H1 (cell line): ENCODE measurements at regions not wholly inside any gene's neighbourhood (a gene's known extent, or its start where the extent isn't known, plus 50 kb on each side); places are given as distances from the start of the nearest gene placed in this dataset.
"Not testable (repeated sequence)": the region's sequence is repeated elsewhere in the genome, so short reads cannot be mapped to it uniquely, and the experiment has no call there.

ENCODE experiments used
- CTCF ChIA-PET: fragments of 300-600 bp; sonication (Branson Sonifier 250); formaldehyde crosslinking; loops from one replicate; lab custom pipeline; 2021; ENCODE audit not compliant: partially characterized antibody; lab: Charles Lee
- POLR2A ChIA-PET: fragments of 300-600 bp; sonication (Branson Sonifier 250); formaldehyde crosslinking; loops from one replicate; lab custom pipeline; 2021; ENCODE audit warnings: inconsistent platforms; ENCODE audit not compliant: partially characterized antibody; lab: Charles Lee
- DNase-seq, 2 experiments: peaks; one replicate each; pipeline versions ENCODE4 v3.0.0 to v3.0.0-alpha.2; 2010 to 2022; ENCODE audit warnings: low spot score in 2 of 2, low read depth in 1 of 2, mixed read lengths in 1 of 2
- FAIRE-seq: peaks from 2 replicates; lab custom pipeline; 2011; peaks lifted over from hg19 to GRCh38; lab: Jason Lieb, UNC
- H2AFZ ChIP-seq: 2 replicates; pipeline ENCODE4 v1.8.1; 2012; ENCODE audit warnings: low read length, inconsistent platforms
- H2AK5ac ChIP-seq: 2 replicates; pipeline ENCODE4 v1.6.1; 2013; ENCODE audit warnings: low read depth, low read length
- H2BK120ac ChIP-seq: replicated peaks from 2 replicates; pipeline ENCODE3; 2013; ENCODE audit warnings: low read depth, low read length, inconsistent platforms
- H2BK12ac ChIP-seq: 2 replicates; pipeline ENCODE4 v1.6.1; 2013; ENCODE audit warnings: low read depth, low read length
- H2BK15ac ChIP-seq: 2 replicates; pipeline ENCODE4 v1.6.1; 2013; ENCODE audit warnings: low read length
- H2BK20ac ChIP-seq: 2 replicates; pipeline ENCODE4 v1.6.1; 2013; ENCODE audit warnings: low read length
- H2BK5ac ChIP-seq: 2 replicates; pipeline ENCODE4 v1.6.1; 2013; ENCODE audit warnings: low read depth, low read length
- H3K14ac ChIP-seq: 2 replicates; pipeline ENCODE4 v1.6.1; 2013; ENCODE audit warnings: inconsistent platforms; ENCODE audit not compliant: insufficient read length
- H3K18ac ChIP-seq: 2 replicates; pipeline ENCODE4 v1.6.1; 2013; ENCODE audit warnings: low read length; ENCODE audit errors: extremely low read depth
- H3K23ac ChIP-seq: 2 replicates; pipeline ENCODE4 v1.6.1; 2013; ENCODE audit warnings: inconsistent platforms; ENCODE audit not compliant: insufficient read length
- H3K23me2 ChIP-seq: 2 replicates; pipeline ENCODE4 v1.6.1; 2013; ENCODE audit warnings: low read depth, low read length
- H3K27ac ChIP-seq: 2 replicates; pipeline ENCODE4 v1.6.1; 2011; ENCODE audit warnings: low read depth, low read length, inconsistent platforms
- H3K27me3 ChIP-seq, 4 experiments: replicated peaks in 1 of 4; 1 replicate in 1 of 4; 2 replicates in 3 of 4; pipeline versions ENCODE4 v1.6.1 to v1.8.1; 2011 to 2013; ENCODE audit warnings: low read length in 3 of 4, mild to moderate bottlenecking in 3 of 4, inconsistent platforms in 2 of 4, mixed read lengths in 2 of 4, moderate library complexity in 1 of 4; ENCODE audit not compliant: control insufficient read depth in 3 of 4, insufficient read depth in 3 of 4; ENCODE audit errors: extremely low read depth in 1 of 4
- H3K36me3 ChIP-seq, 4 experiments: 2 replicates each; pipeline versions ENCODE4 v1.6.1 to v1.8.1; 2011 to 2013; ENCODE audit warnings: mild to moderate bottlenecking in 4 of 4, low read length in 3 of 4, moderate library complexity in 2 of 4, control low read depth in 1 of 4, inconsistent platforms in 1 of 4; ENCODE audit not compliant: insufficient read depth in 4 of 4, control insufficient read depth in 2 of 4
- H3K4ac ChIP-seq: replicated peaks from 2 replicates; pipeline ENCODE3; 2013; ENCODE audit warnings: low read length, low read depth, mixed read lengths, inconsistent platforms; ENCODE audit not compliant: insufficient read length
- H3K4me1 ChIP-seq, 4 experiments: replicated peaks in 1 of 4; 1 replicate in 1 of 4; 2 replicates in 3 of 4; pipeline versions ENCODE4 v1.6.1 to v1.8.1; 2011 to 2013; ENCODE audit warnings: low read length in 3 of 4, inconsistent platforms in 2 of 4, mixed read lengths in 1 of 4; ENCODE audit not compliant: insufficient read depth in 4 of 4, control insufficient read depth in 3 of 4
- H3K4me2 ChIP-seq, 2 experiments: 2 replicates each; pipeline versions ENCODE4 v1.6.1 to v1.8.1; 2011 to 2013; ENCODE audit warnings: low read depth in 2 of 2, low read length in 2 of 2, control low read depth in 1 of 2, inconsistent platforms in 1 of 2, mild to moderate bottlenecking in 1 of 2; ENCODE audit not compliant: insufficient read depth in 1 of 2
- H3K4me3 ChIP-seq, 4 experiments: fragments of 200-600, 300-600 bp in 1 of 4; sonication (generic), shearing (Covaris generic), sonication (Bioruptor Twin) in 1 of 4; 2 replicates each; pipeline versions ENCODE4 v1.5.1 to v1.8.1; 2011 to 2016; ENCODE audit warnings: low read length in 4 of 4, low read depth in 3 of 4, control low read depth in 2 of 4, inconsistent platforms in 2 of 4, mild to moderate bottlenecking in 2 of 4, mixed read lengths in 1 of 4, moderate library complexity in 1 of 4; ENCODE audit not compliant: insufficient read depth in 2 of 4; ENCODE audit errors: extremely low read depth in 1 of 4
- H3K56ac ChIP-seq: replicated peaks from 2 replicates; pipeline ENCODE3; 2013; ENCODE audit warnings: low read depth, mild to moderate bottlenecking, mixed read lengths, low read length, inconsistent platforms; ENCODE audit not compliant: insufficient read length
- H3K79me1 ChIP-seq: 2 replicates; pipeline ENCODE4 v1.6.1; 2013; ENCODE audit warnings: low read depth, low read length, control low read depth
- H3K79me2 ChIP-seq, 2 experiments: 2 replicates each; pipeline versions ENCODE4 v1.6.1 to v1.8.1; 2012 to 2013; ENCODE audit warnings: low read length in 2 of 2, mild to moderate bottlenecking in 2 of 2, inconsistent platforms in 1 of 2; ENCODE audit not compliant: insufficient read depth in 2 of 2, control insufficient read depth in 1 of 2
- H3K9ac ChIP-seq, 4 experiments: replicated peaks in 1 of 4; 1 replicate in 1 of 4; 2 replicates in 3 of 4; pipeline versions ENCODE4 v1.6.1 to v1.8.1; 2011 to 2013; ENCODE audit warnings: low read depth in 3 of 4, low read length in 3 of 4, control low read depth in 2 of 4, mild to moderate bottlenecking in 2 of 4, moderate library complexity in 2 of 4, inconsistent platforms in 1 of 4; ENCODE audit errors: extremely low read depth in 1 of 4
- H3K9me3 ChIP-seq, 2 experiments: 2 replicates each; pipeline versions ENCODE4 v1.6.1 to v1.8.1; 2012 to 2013; ENCODE audit warnings: mild to moderate bottlenecking in 2 of 2, moderate library complexity in 2 of 2, control low read depth in 1 of 2, inconsistent platforms in 1 of 2, low read depth in 1 of 2, low read length in 1 of 2, mixed read lengths in 1 of 2; ENCODE audit not compliant: insufficient read depth in 2 of 2
- H4K20me1 ChIP-seq, 2 experiments: replicated peaks in 1 of 2; 2 replicates each; pipeline versions ENCODE3 to v1.8.1; 2011 to 2013; ENCODE audit warnings: inconsistent platforms in 2 of 2, low read length in 2 of 2, mild to moderate bottlenecking in 1 of 2; ENCODE audit not compliant: insufficient read depth in 2 of 2, control insufficient read depth in 1 of 2
- H4K5ac ChIP-seq: 2 replicates; pipeline ENCODE4 v1.6.1; 2013; ENCODE audit warnings: low read length, low read depth, mixed read lengths, inconsistent platforms; ENCODE audit not compliant: insufficient read length
- H4K8ac ChIP-seq: 2 replicates; pipeline ENCODE4 v1.8.0; 2013; ENCODE audit warnings: mild to moderate bottlenecking, moderate library complexity, low read length, inconsistent platforms; ENCODE audit not compliant: insufficient read depth; ENCODE audit errors: extremely low read depth
- H4K91ac ChIP-seq: replicated peaks from 2 replicates; pipeline ENCODE3; 2013; ENCODE audit warnings: low read length, mixed read lengths, inconsistent platforms; ENCODE audit not compliant: insufficient read length
- WGBS, 2 experiments: shearing (Covaris generic) in 1 of 2; methylation state at CpG; one replicate each; pipeline versions ENCODE4 v1.1.6 to v1.1.7; 2013 to 2015; ENCODE audit warnings: low lambda C conversion rate in 2 of 2, mixed read lengths in 2 of 2, inconsistent platforms in 1 of 2, low coverage in 1 of 2, missing lambda C conversion rate in 1 of 2; ENCODE audit not compliant: insufficient replicate concordance in 2 of 2, insufficient coverage in 1 of 2, insufficient read length in 1 of 2; ENCODE audit errors: extremely low coverage in 1 of 2, missing lambda C conversion rate in 1 of 2; 5-methylcytosine and 5-hydroxymethylcytosine counted together

GRCh38 chr1:120271561-120272221, 95.4 kb upstream of the SEC22B start:
- H4K91ac ChIP-seq, H3K4me1 ChIP-seq, H3K23ac ChIP-seq, FAIRE-seq, H2BK5ac ChIP-seq, H4K20me1 ChIP-seq, H4K5ac ChIP-seq, H3K18ac ChIP-seq, H3K4me2 ChIP-seq, H3K9ac ChIP-seq, H2BK15ac ChIP-seq, H4K8ac ChIP-seq, H3K4me3 ChIP-seq, H3K4ac ChIP-seq, H2BK120ac ChIP-seq, DNase-seq, H3K14ac ChIP-seq, H3K56ac ChIP-seq, H2BK12ac ChIP-seq, H3K23me2 ChIP-seq, H3K79me2 ChIP-seq, H2AFZ ChIP-seq, CTCF ChIA-PET, H3K79me1 ChIP-seq, POLR2A ChIA-PET, H2BK20ac ChIP-seq, H3K36me3 ChIP-seq, H3K27ac ChIP-seq, H2AK5ac ChIP-seq, H3K9me3 ChIP-seq, H3K27me3 ChIP-seq: not testable (repeated sequence)
- WGBS, 2 experiments: no CpG with 5 or more reads among the region's 5 CpGs

DNA sequence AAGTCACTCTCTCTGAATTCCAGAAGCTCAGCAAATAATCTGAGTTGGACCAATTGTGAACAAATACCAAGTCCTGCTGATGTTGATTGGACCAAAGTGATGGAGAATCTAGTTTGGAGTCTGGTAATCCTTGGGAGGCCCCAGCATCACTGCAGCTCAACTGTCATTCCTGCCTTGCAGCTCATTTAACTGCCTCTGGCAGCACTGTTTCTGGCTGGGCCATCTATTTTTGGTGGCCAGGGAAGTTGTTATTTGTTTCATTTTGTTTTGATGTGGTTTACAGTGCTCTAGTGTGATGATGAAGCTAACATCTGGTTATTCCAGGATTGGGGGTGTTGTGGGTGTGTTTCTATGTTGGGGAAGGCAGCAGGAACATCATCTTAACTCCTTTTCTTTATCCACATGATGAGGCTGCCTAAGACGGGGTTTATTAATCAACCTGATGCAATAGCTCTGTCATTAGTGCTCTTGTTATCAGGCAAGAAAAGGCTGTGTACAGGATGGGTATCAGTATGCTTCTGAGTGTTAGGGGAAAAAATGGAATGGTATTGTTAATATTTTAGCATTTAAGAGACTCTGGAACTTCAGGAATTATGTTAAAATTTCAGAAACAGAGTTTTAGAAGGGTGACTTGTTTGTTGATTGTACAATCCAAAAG, 91.7 kb upstream of the SEC22B start:
- H4K8ac ChIP-seq, H3K27ac ChIP-seq, H2BK15ac ChIP-seq, H4K20me1 ChIP-seq, H2BK12ac ChIP-seq, H3K14ac ChIP-seq, H3K4me3 ChIP-seq, H3K23ac ChIP-seq, H3K4ac ChIP-seq, H3K9ac ChIP-seq, H3K56ac ChIP-seq, H2AK5ac ChIP-seq, H3K23me2 ChIP-seq, H3K4me2 ChIP-seq, H3K79me2 ChIP-seq, H3K36me3 ChIP-seq, H3K18ac ChIP-seq, H2BK120ac ChIP-seq, H4K91ac ChIP-seq, H3K4me1 ChIP-seq, H2BK20ac ChIP-seq, H2AFZ ChIP-seq, H4K5ac ChIP-seq, DNase-seq, H3K79me1 ChIP-seq, POLR2A ChIA-PET, H3K9me3 ChIP-seq, CTCF ChIA-PET, H2BK5ac ChIP-seq, H3K27me3 ChIP-seq, FAIRE-seq: not testable (repeated sequence)
- WGBS, 2 experiments: no CpG with 5 or more reads among the region's 1 CpG
